Astrocyte (in vitro differentiated cells and primary cell): ENCODE measurements at regions not wholly inside any gene's neighbourhood (a gene's known extent, or its start where the extent isn't known, plus 50 kb on each side); places are given as distances from the start of the nearest gene placed in this dataset.

Experiments used
- DNase-seq: peaks from one replicate; pipeline ENCODE4 v3.0.0-alpha.2; 2010; ENCODE audit warnings: low read depth
- FAIRE-seq: peaks from 2 replicates; lab custom pipeline; 2011; peaks lifted over from hg19 to GRCh38; lab: Jason Lieb, UNC
- H2AFZ ChIP-seq: 2 replicates; pipeline ENCODE4 v1.6.0; 2012; ENCODE audit warnings: low read depth, low read length, inconsistent platforms
- H3K27ac ChIP-seq: 2 replicates; pipeline ENCODE4 v1.5.1; 2011; ENCODE audit warnings: low read depth, low read length, inconsistent platforms
- H3K27me3 ChIP-seq: 2 replicates; pipeline ENCODE4 v1.6.0; 2011; ENCODE audit warnings: low read length, inconsistent platforms; ENCODE audit not compliant: insufficient read depth
- H3K36me3 ChIP-seq: 2 replicates; pipeline ENCODE4 v1.5.1; 2011; ENCODE audit warnings: low read length, inconsistent platforms; ENCODE audit not compliant: insufficient read depth
- H3K4me1 ChIP-seq: 2 replicates; pipeline ENCODE4 v1.5.1; 2011; ENCODE audit warnings: low read length, inconsistent platforms; ENCODE audit not compliant: insufficient read depth
- H3K4me2 ChIP-seq: 2 replicates; pipeline ENCODE4 v1.6.0; 2012; ENCODE audit warnings: low read length, inconsistent platforms
- H3K4me3 ChIP-seq: 2 replicates; pipeline ENCODE4 v1.5.1; 2011; ENCODE audit warnings: low read depth, mild to moderate bottlenecking, low read length, inconsistent platforms; ENCODE audit not compliant: insufficient read depth
- H3K79me2 ChIP-seq: 2 replicates; pipeline ENCODE4 v1.6.0; 2012; ENCODE audit warnings: mild to moderate bottlenecking, low read length, inconsistent platforms; ENCODE audit not compliant: insufficient read depth
- H3K9ac ChIP-seq: 2 replicates; pipeline ENCODE4 v1.6.0; 2012; ENCODE audit warnings: mild to moderate bottlenecking, low read length, inconsistent platforms
- H3K9me3 ChIP-seq: 2 replicates; pipeline ENCODE4 v1.5.1; 2012; ENCODE audit warnings: low read depth, mild to moderate bottlenecking, low read length, inconsistent platforms; ENCODE audit not compliant: insufficient read depth
- H4K20me1 ChIP-seq: 2 replicates; pipeline ENCODE4 v1.6.0; 2012; ENCODE audit warnings: low read length, inconsistent platforms; ENCODE audit not compliant: insufficient read depth
- H3K27ac Mint-ChIP-seq: one replicate; pipeline ENCODE4 v1.8.0; 2021; ENCODE audit warnings: mild to moderate bottlenecking, mixed read lengths; ENCODE audit not compliant: unreplicated experiment
- H3K27me3 Mint-ChIP-seq: one replicate; pipeline ENCODE4 v1.8.0; 2021; ENCODE audit warnings: low read depth, mixed read lengths; ENCODE audit not compliant: unreplicated experiment
- H3K36me3 Mint-ChIP-seq: one replicate; pipeline ENCODE4 v1.8.0; 2021; ENCODE audit warnings: low read depth, mixed read lengths; ENCODE audit not compliant: unreplicated experiment
- H3K4me1 Mint-ChIP-seq: one replicate; pipeline ENCODE4 v1.8.0; 2021; ENCODE audit warnings: low read depth, mixed read lengths; ENCODE audit not compliant: unreplicated experiment
- H3K4me3 Mint-ChIP-seq: one replicate; pipeline ENCODE4 v1.8.0; 2021; ENCODE audit warnings: mild to moderate bottlenecking, moderate library complexity, mixed read lengths; ENCODE audit not compliant: unreplicated experiment
- H3K9me3 Mint-ChIP-seq: one replicate; pipeline ENCODE4 v1.8.0; 2021; ENCODE audit warnings: mild to moderate bottlenecking, mixed read lengths; ENCODE audit not compliant: unreplicated experiment
- CTCF ChIP-seq: IDR thresholded peaks from 2 replicates; pipeline ENCODE4 v1.5.1; 2011; ENCODE audit warnings: low read depth, mild to moderate bottlenecking, inconsistent platforms, low read length, moderate library complexity; ENCODE audit not compliant: insufficient read depth
- EZH2 ChIP-seq: IDR thresholded peaks from 2 replicates; pipeline ENCODE4 v1.6.1; 2012; ENCODE audit warnings: mild to moderate bottlenecking, low read length, inconsistent platforms; ENCODE audit not compliant: insufficient read depth

- H3K4me2 ChIP-seq = no peak overlapping the region
- no peaks in the 10 kb centered on the region for H4K20me1 ChIP-seq
- no peaks in the 10 kb centered on the region for H3K4me1 ChIP-seq
- H3K36me3 ChIP-seq = no peaks in the 10 kb centered on the region
- no peak overlapping the region for H2AFZ ChIP-seq
- H3K9me3 Mint-ChIP-seq = peaks cover 2% of the 10 kb centered on the region
- no peak overlapping the region for H3K4me3 Mint-ChIP-seq
- no peak overlapping the region for H3K27ac ChIP-seq
- no peaks in the 10 kb centered on the region for H3K27me3 Mint-ChIP-seq
- no peaks in the 10 kb centered on the region for H3K79me2 ChIP-seq
- no peaks in the 10 kb centered on the region for H3K36me3 Mint-ChIP-seq
- H3K27me3 ChIP-seq = no peaks in the 10 kb centered on the region
- FAIRE-seq (no peak), DNase-seq (no peak)
- H3K4me3 ChIP-seq = no peak overlapping the region
- H3K27ac Mint-ChIP-seq = no peak overlapping the region
- peaks cover 3% of the 10 kb centered on the region for H3K4me1 Mint-ChIP-seq
- TF ChIP-seq CTCF (no peak), EZH2 (no peak)
- no peak overlapping the region for H3K9ac ChIP-seq
- H3K9me3 ChIP-seq = no peaks in the 10 kb centered on the region
Observed at GRCh38 chr11:100438376-100438775, 248.7 kb upstream of the ARHGAP42 start.

- Histone ChIP-seq H2AFZ (no peak overlapping the region), H4K20me1 (no peaks in the 10 kb centered on the region), H3K27ac (no peak overlapping the region), H3K4me1 (no peaks in the 10 kb centered on the region), H3K9me3 (no peaks in the 10 kb centered on the region), H3K79me2 (no peaks in the 10 kb centered on the region), H3K27me3 (no peaks in the 10 kb centered on the region), H3K4me3 (no peak overlapping the region), H3K4me2 (no peak overlapping the region), H3K36me3 (no peaks in the 10 kb centered on the region), H3K9ac (no peak overlapping the region)
- Mint-ChIP-seq H3K27ac (no peak overlapping the region), H3K36me3 (no peaks in the 10 kb centered on the region), H3K27me3 (no peaks in the 10 kb centered on the region), H3K4me3 (no peak overlapping the region), H3K4me1 (no peaks in the 10 kb centered on the region), H3K9me3 (peaks cover 2% of the 10 kb centered on the region)
- TF ChIP-seq EZH2 (no peak), CTCF (no peak)
- FAIRE-seq (no peak), DNase-seq (no peak)
Observed at GRCh38 chr11:100441086-100441485, 246.0 kb upstream of the ARHGAP42 start.

GRCh38 chr11:100442017-100442416 is 245.1 kb upstream of the ARHGAP42 start:
- no peaks in the 10 kb centered on the region for H3K36me3 ChIP-seq
- H4K20me1 ChIP-seq = no peaks in the 10 kb centered on the region
- no peak overlapping the region for H3K9ac ChIP-seq
- peaks cover 2% of the 10 kb centered on the region for H3K9me3 Mint-ChIP-seq
- no peak for TF ChIP-seq CTCF
- TF ChIP-seq EZH2 = no peak
- no peaks in the 10 kb centered on the region for H3K9me3 ChIP-seq
- H3K79me2 ChIP-seq = no peaks in the 10 kb centered on the region
- no peak for FAIRE-seq
- no peak overlapping the region for H2AFZ ChIP-seq
- H3K27me3 Mint-ChIP-seq = peaks cover 2% of the 10 kb centered on the region
- no peaks in the 10 kb centered on the region for H3K4me1 Mint-ChIP-seq
- H3K27ac Mint-ChIP-seq = no peak overlapping the region
- H3K4me3 Mint-ChIP-seq = no peak overlapping the region
- H3K4me2 ChIP-seq = no peak overlapping the region
- H3K27ac ChIP-seq = no peak overlapping the region
- DNase-seq = no peak
- H3K4me1 ChIP-seq = no peaks in the 10 kb centered on the region
- no peaks in the 10 kb centered on the region for H3K27me3 ChIP-seq
- no peaks in the 10 kb centered on the region for H3K36me3 Mint-ChIP-seq
- H3K4me3 ChIP-seq = no peak overlapping the region
